Kidney epithelial cell (primary cell): ENCODE measurements at regions not wholly inside any gene's neighbourhood (a gene's known extent, or its start where the extent isn't known, plus 50 kb on each side); places are given as distances from the start of the nearest gene placed in this dataset.

Experiments
- DNase-seq: peaks from one replicate; pipeline ENCODE4 v3.0.0-alpha.2; 2010; ENCODE audit warnings: low read depth
- H3K27me3 ChIP-seq: 2 replicates; pipeline ENCODE4 v1.6.0; 2011; ENCODE audit warnings: low read length; ENCODE audit not compliant: control insufficient read depth, insufficient read depth
- H3K36me3 ChIP-seq: 2 replicates; pipeline ENCODE4 v1.5.1; 2011; ENCODE audit warnings: low read length; ENCODE audit not compliant: control insufficient read depth, insufficient read depth
- H3K4me3 ChIP-seq: 2 replicates; pipeline ENCODE4 v1.5.1; 2011; ENCODE audit warnings: low read depth, mild to moderate bottlenecking, control low read depth, low read length
- CTCF ChIP-seq: IDR thresholded peaks from 2 replicates; pipeline ENCODE4 v1.5.1; 2011; ENCODE audit warnings: mild to moderate bottlenecking, moderate library complexity, low read length, control low read depth, inconsistent platforms; ENCODE audit not compliant: insufficient read depth, poor library complexity, severe bottlenecking

- no peak for DNase-seq
- TF ChIP-seq CTCF, result no peak
- Histone ChIP-seq H3K4me3 (no peak overlapping the region), H3K27me3 (no peaks in the 10 kb centered on the region), H3K36me3 (no peaks in the 10 kb centered on the region)
Observed at GRCh38 chr3:43971486-43971885, 270.2 kb upstream of the TOPAZ1 start.

- DNase-seq, result no peak
- Histone ChIP-seq H3K36me3 (no peaks in the 10 kb centered on the region), H3K4me3 (no peak overlapping the region), H3K27me3 (no peaks in the 10 kb centered on the region)
- no peak for TF ChIP-seq CTCF
Observed at GRCh38 chr3:43978708-43979107, 263.0 kb upstream of the TOPAZ1 start.

GRCh38 chr3:43979645-43980044 lies 262.0 kb upstream of the TOPAZ1 start:
- no peak for DNase-seq
- Histone ChIP-seq H3K36me3 (no peaks in the 10 kb centered on the region), H3K27me3 (no peaks in the 10 kb centered on the region), H3K4me3 (no peak overlapping the region)
- TF ChIP-seq CTCF, result no peak

- TF ChIP-seq CTCF, result no peak
- H3K4me3 ChIP-seq, result peak overlapping the region; percentile 50
- DNase-seq, result no peak
- H3K27me3 ChIP-seq, result peaks cover 3% of the 10 kb centered on the region
- no peaks in the 10 kb centered on the region for H3K36me3 ChIP-seq
Observed at GRCh38 chr3:43994657-43995546, 246.8 kb upstream of the TOPAZ1 start.

- peaks cover 3% of the 10 kb centered on the region for H3K27me3 ChIP-seq
Observed at GRCh38 chr3:43995547-43996378, 245.9 kb upstream of the TOPAZ1 start.

More at GRCh38 chr3:43995547-43996378, 245.9 kb upstream of the TOPAZ1 start:
- TF ChIP-seq CTCF, result no peak
- Histone ChIP-seq H3K36me3 (no peaks in the 10 kb centered on the region), H3K4me3 (peak overlapping the region; percentile 50)
- DNase-seq, result no peak
